SK-N-SH treated with all-trans-retinoic acid at 6 μM for 48 hours (cell line): ENCODE measurements at regions not wholly inside any gene's neighbourhood (a gene's known extent, or its start where the extent isn't known, plus 50 kb on each side); places are given as distances from the start of the nearest gene placed in this dataset.

Experiments used
- ATAC-seq: fragments of 200-7000 bp; cut with Tn5 transposase; 3 replicates; pipeline ENCODE4 v1.9.1; 2020; ENCODE audit warnings: mild to moderate bottlenecking, moderate library complexity
- ARNTL ChIP-seq: fragments of 450-650 bp; formaldehyde crosslinking; IDR thresholded peaks from 2 replicates; pipeline ENCODE4 v1.5.0; 2020; ENCODE audit warnings: low read depth, mild to moderate bottlenecking, moderate library complexity, borderline replicate concordance
- CREB5 ChIP-seq: fragments of 250-450 bp; sonication (Bioruptor Pico); IDR thresholded peaks from 2 replicates; pipeline ENCODE4 v1.5.1; 2020; ENCODE audit warnings: low read depth, mild to moderate bottlenecking, moderate library complexity
- CSDC2 ChIP-seq: fragments of 250-450 bp; sonication (Bioruptor Pico); IDR thresholded peaks from 2 replicates; pipeline ENCODE4 v1.5.0; 2020; ENCODE audit warnings: mild to moderate bottlenecking, moderate library complexity
- CSRNP3 ChIP-seq: fragments of 250-450 bp; sonication (Bioruptor Pico); IDR thresholded peaks from 2 replicates; pipeline ENCODE4 v1.5.1; 2021; ENCODE audit warnings: mild to moderate bottlenecking, moderate library complexity
- GLIS3 ChIP-seq: fragments of 250-450 bp; sonication (Bioruptor Pico); IDR thresholded peaks from 2 replicates; pipeline ENCODE4 v1.5.0; 2020; ENCODE audit warnings: mild to moderate bottlenecking, moderate library complexity
- ISL1 ChIP-seq: fragments of 250-450 bp; sonication (Bioruptor Pico); IDR thresholded peaks from 2 replicates; pipeline ENCODE4 v2.1.2; 2022; ENCODE audit warnings: mild to moderate bottlenecking, moderate library complexity
- OSR1 ChIP-seq: fragments of 250-450 bp; sonication (Bioruptor Pico); IDR thresholded peaks from 2 replicates; pipeline ENCODE4 v1.8.0; 2022; ENCODE audit warnings: moderate library complexity, mild to moderate bottlenecking, inconsistent platforms
- POU6F1 ChIP-seq: fragments of 250-450 bp; sonication (Bioruptor Pico); IDR thresholded peaks from 2 replicates; pipeline ENCODE4 v1.8.0; 2021; ENCODE audit warnings: low read depth, mild to moderate bottlenecking, moderate library complexity, borderline replicate concordance
- RARB ChIP-seq: fragments of 250-450 bp; sonication (Bioruptor Pico); IDR thresholded peaks from 2 replicates; pipeline ENCODE4 v1.8.0; 2021; ENCODE audit warnings: mild to moderate bottlenecking, moderate library complexity
- SNAI2 ChIP-seq: fragments of 250-450 bp; sonication (Bioruptor Pico); IDR thresholded peaks from 2 replicates; pipeline ENCODE4 v1.5.0; 2020; ENCODE audit warnings: mild to moderate bottlenecking, moderate library complexity
- TCF4 ChIP-seq: fragments of 250-450 bp; sonication (Bioruptor Pico); IDR thresholded peaks from 2 replicates; pipeline ENCODE4 v1.8.0; 2021; ENCODE audit warnings: mild to moderate bottlenecking, moderate library complexity, borderline replicate concordance
- TOX ChIP-seq: fragments of 250-450 bp; sonication (Bioruptor Pico); IDR thresholded peaks from 2 replicates; pipeline ENCODE4 v1.8.0; 2021; ENCODE audit warnings: mild to moderate bottlenecking, moderate library complexity, borderline replicate concordance
- ZC3H10 ChIP-seq: fragments of 250-450 bp; sonication (Bioruptor Pico); IDR thresholded peaks from 2 replicates; pipeline ENCODE4 v1.5.1; 2021; ENCODE audit warnings: mild to moderate bottlenecking, moderate library complexity
- ZFP3 ChIP-seq: fragments of 250-450 bp; sonication (Bioruptor Pico); IDR thresholded peaks from 2 replicates; pipeline ENCODE4 v1.5.0; 2020; ENCODE audit warnings: mild to moderate bottlenecking, moderate library complexity
- ZFP30 ChIP-seq: fragments of 450-650 bp; formaldehyde crosslinking; IDR thresholded peaks from 2 replicates; pipeline ENCODE4 v1.5.0; 2022; ENCODE audit warnings: mild to moderate bottlenecking, moderate library complexity
- ZNF70 ChIP-seq: fragments of 450-650 bp; formaldehyde crosslinking; IDR thresholded peaks from 2 replicates; pipeline ENCODE4 v1.5.0; 2020; ENCODE audit warnings: mild to moderate bottlenecking, moderate library complexity
- ZNF8 ChIP-seq: fragments of 450-650 bp; formaldehyde crosslinking; IDR thresholded peaks from 2 replicates; pipeline ENCODE4 v1.5.0; 2020; ENCODE audit warnings: mild to moderate bottlenecking, moderate library complexity
- TF ChIP-seq, protein P1 (sequence below): fragments of 250-450 bp; sonication (Bioruptor Pico); IDR thresholded peaks from 2 replicates; pipeline ENCODE4 v1.5.0; 2020; ENCODE audit warnings: mild to moderate bottlenecking, moderate library complexity

DNA sequence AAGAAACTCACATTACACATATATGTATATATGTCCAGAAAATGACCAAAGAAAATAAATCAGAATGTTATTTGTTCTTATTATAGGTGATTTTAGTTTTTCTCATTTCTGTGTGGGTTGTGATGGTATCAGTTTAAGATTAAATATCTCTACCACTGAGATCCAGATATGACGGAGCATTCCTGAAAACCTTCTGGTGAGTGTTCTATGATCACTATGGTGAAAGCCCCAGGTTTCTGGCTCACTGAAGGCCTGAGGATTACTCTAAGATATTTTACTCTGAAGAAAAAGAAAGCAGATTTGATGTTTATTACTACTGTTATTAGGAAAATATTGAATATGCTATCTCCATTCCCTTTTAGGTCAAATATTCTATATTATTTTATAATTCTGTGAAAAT lies 62.8 kb upstream of the L3MBTL3 start:
- no peak for TF ChIP-seq ISL1 (CRISPR knock-in tag)
- ATAC-seq: no peak

- no peak for TF ChIP-seq CREB5 (CRISPR knock-in tag)
- no peak for ATAC-seq
Observed at GRCh38 chr6:129954749-129955431, 63.5 kb upstream of the L3MBTL3 start.

- TF ChIP-seq SNAI2 (CRISPR knock-in tag): no peak
- no peak for TF ChIP-seq ZFP3 (CRISPR knock-in tag)
- no peak for TF ChIP-seq TCF4 (CRISPR knock-in tag)
- no peak for TF ChIP-seq POU6F1 (CRISPR knock-in tag)
- no peak for TF ChIP-seq ZFP30
- TF ChIP-seq ZNF70 (CRISPR knock-in tag): no peak
- TF ChIP-seq, all 23 proteins: peak for 0
- ATAC-seq: no peak
Observed at GRCh38 chr6:129947797-129948196, 70.6 kb upstream of the L3MBTL3 start.

DNA sequence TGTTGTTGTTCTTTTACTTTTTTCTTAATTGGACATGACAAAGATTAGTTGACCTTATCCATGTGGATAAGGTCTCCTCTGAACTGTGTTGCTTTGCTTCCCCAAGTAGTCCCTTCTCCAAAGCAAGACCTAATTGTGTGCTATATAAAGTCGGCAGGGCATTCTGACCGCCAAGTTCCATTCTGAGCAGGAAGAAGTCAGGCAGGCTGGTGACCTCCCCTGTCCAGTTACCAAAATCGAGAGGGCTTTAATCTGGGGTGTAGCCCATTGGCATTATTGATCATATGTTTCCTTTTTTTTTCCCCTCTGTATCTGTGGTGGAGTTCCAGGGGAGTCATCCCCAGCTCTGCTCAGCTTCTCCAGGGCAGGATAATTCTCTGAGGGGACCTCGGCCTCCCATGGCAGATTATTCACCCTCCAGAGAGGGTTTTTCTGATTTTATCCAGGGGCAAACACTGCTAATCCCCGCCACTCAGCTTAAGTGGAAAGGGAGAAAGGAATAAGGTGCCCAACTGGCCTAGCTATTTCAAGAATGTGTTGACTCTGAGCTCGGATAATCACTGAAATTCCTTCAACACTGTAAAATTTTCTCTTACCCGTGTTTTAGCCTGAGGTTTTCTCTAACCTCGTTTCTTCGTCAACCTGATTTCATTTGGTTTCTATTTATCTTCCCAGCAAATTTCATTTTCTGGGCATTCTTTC lies 71.8 kb upstream of the L3MBTL3 start:
- TF ChIP-seq ISL1 (CRISPR knock-in tag) (no peak), TOX (CRISPR knock-in tag) (no peak), ZFP3 (CRISPR knock-in tag) (no peak), RARB (no peak), ZNF8 (CRISPR knock-in tag) (no peak), ZFP30 (no peak)
- peak; percentile 74 for ATAC-seq

GRCh38 chr6:129943637-129944271 lies 74.6 kb upstream of the L3MBTL3 start:
- ATAC-seq: no peak
- TF ChIP-seq ZNF70 (CRISPR knock-in tag): no peak
- TF ChIP-seq ZFP30: no peak
- TF ChIP-seq ZFP3 (CRISPR knock-in tag): no peak
- no peak for TF ChIP-seq CSRNP3 (CRISPR knock-in tag)
- no peak for TF ChIP-seq CREB5 (CRISPR knock-in tag)
- TF ChIP-seq RARB: no peak
- TF ChIP-seq ZC3H10 (CRISPR knock-in tag): no peak
- no peak for TF ChIP-seq ARNTL (CRISPR knock-in tag)
- no peak for TF ChIP-seq OSR1 (CRISPR knock-in tag)
- no peak for TF ChIP-seq SNAI2 (CRISPR knock-in tag)
- TF ChIP-seq ZNF8 (CRISPR knock-in tag): no peak
- TF ChIP-seq CSDC2 (CRISPR knock-in tag): no peak
- no peak for TF ChIP-seq ISL1 (CRISPR knock-in tag)
- no peak for TF ChIP-seq POU6F1 (CRISPR knock-in tag)
- no peak for TF ChIP-seq GLIS3 (CRISPR knock-in tag)
- TF ChIP-seq, protein P1, sequence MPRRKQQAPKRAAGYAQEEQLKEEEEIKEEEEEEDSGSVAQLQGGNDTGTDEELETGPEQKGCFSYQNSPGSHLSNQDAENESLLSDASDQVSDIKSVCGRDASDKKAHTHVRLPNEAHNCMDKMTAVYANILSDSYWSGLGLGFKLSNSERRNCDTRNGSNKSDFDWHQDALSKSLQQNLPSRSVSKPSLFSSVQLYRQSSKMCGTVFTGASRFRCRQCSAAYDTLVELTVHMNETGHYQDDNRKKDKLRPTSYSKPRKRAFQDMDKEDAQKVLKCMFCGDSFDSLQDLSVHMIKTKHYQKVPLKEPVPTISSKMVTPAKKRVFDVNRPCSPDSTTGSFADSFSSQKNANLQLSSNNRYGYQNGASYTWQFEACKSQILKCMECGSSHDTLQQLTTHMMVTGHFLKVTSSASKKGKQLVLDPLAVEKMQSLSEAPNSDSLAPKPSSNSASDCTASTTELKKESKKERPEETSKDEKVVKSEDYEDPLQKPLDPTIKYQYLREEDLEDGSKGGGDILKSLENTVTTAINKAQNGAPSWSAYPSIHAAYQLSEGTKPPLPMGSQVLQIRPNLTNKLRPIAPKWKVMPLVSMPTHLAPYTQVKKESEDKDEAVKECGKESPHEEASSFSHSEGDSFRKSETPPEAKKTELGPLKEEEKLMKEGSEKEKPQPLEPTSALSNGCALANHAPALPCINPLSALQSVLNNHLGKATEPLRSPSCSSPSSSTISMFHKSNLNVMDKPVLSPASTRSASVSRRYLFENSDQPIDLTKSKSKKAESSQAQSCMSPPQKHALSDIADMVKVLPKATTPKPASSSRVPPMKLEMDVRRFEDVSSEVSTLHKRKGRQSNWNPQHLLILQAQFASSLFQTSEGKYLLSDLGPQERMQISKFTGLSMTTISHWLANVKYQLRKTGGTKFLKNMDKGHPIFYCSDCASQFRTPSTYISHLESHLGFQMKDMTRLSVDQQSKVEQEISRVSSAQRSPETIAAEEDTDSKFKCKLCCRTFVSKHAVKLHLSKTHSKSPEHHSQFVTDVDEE: no peak
